HepG2 (cell line): ENCODE measurements at regions not wholly inside any gene's neighbourhood (a gene's known extent, or its start where the extent isn't known, plus 50 kb on each side); places are given as distances from the start of the nearest gene placed in this dataset.

Experiments used
- ATAC-seq: fragments of 200-7000 bp; cut with Tn5 transposase; 3 replicates; pipeline ENCODE4 v1.9.1; 2020; ENCODE audit warnings: mild to moderate bottlenecking, moderate library complexity
- BruUV-seq: library from RNA; stranded (reverse); fragments of 400-500 nt; replicated peaks from 2 replicates; lab custom pipeline; 2021; lab: Mats Ljungman, UMichigan
- CTCF ChIA-PET: fragments of 300-600 bp; formaldehyde crosslinking; extraction: SDS; loops from one replicate; lab custom pipeline; 2021; ENCODE audit warnings: low total read pairs, inconsistent platforms, low intra/inter-chr PET ratio; lab: Yijun Ruan, JAX
- POLR2A ChIA-PET: fragments of 350-600 bp; sonication (Branson Sonifier 250); formaldehyde crosslinking; loops from one replicate; lab custom pipeline; 2020; ENCODE audit warnings: antibody characterized with exemption, inconsistent platforms; lab: Yijun Ruan, JAX
- DNase-seq: peaks from one replicate; pipeline ENCODE4 v3.0.0-alpha.2; 2015; ENCODE audit warnings: low spot score
- FAIRE-seq: peaks from 3 replicates; lab custom pipeline; 2011; peaks lifted over from hg19 to GRCh38; lab: Jason Lieb, UNC
- H2AFZ ChIP-seq: one replicate; pipeline ENCODE4 v1.6.1; 2011; ENCODE audit warnings: low read length, inconsistent platforms
- H3K27ac ChIP-seq: fragments of 300-600 bp; 3 replicates; pipeline ENCODE4 v1.8.0; 2011; ENCODE audit warnings: mixed run types, mild to moderate bottlenecking, mixed read lengths, low read length, inconsistent platforms; ENCODE audit not compliant: insufficient read depth; ENCODE audit errors: extremely low read length
- H3K27me3 ChIP-seq, 2 experiments: fragments of 200-600 bp in 1 of 2; 2 replicates in 1 of 2; 3 replicates in 1 of 2; pipeline versions ENCODE4 v1.6.0 to v1.8.0; 2011; ENCODE audit warnings: low read length in 2 of 2, mild to moderate bottlenecking in 2 of 2, moderate library complexity in 2 of 2, inconsistent platforms in 1 of 2; ENCODE audit not compliant: insufficient read depth in 2 of 2, control insufficient read depth in 1 of 2
- H3K36me3 ChIP-seq, 2 experiments: fragments of 200-600 bp in 1 of 2; replicated peaks in 1 of 2; 2 replicates in 1 of 2; 3 replicates in 1 of 2; pipeline versions ENCODE4 v1.5.1 to v1.8.0; 2011; ENCODE audit warnings: low read length in 2 of 2, inconsistent platforms in 1 of 2; ENCODE audit not compliant: insufficient read depth in 2 of 2, control insufficient read depth in 1 of 2
- H3K4me1 ChIP-seq: 2 replicates; pipeline ENCODE4 v1.5.1; 2012; ENCODE audit warnings: low read length, inconsistent platforms; ENCODE audit not compliant: insufficient read depth
- H3K4me2 ChIP-seq: 2 replicates; pipeline ENCODE4 v1.6.0; 2011; ENCODE audit warnings: low read depth, low read length, inconsistent platforms
- H3K4me3 ChIP-seq, 3 experiments: fragments of 200-600 bp in 1 of 3; sonication (generic), shearing (Covaris generic) in 1 of 3; replicated peaks in 1 of 3; 2 replicates each; pipeline ENCODE4 v1.5.1; 2011 to 2016; ENCODE audit warnings: low read length in 3 of 3, inconsistent platforms in 2 of 3, low read depth in 2 of 3, mild to moderate bottlenecking in 2 of 3, control low read depth in 1 of 3, mixed read lengths in 1 of 3; ENCODE audit not compliant: insufficient read depth in 1 of 3
- H3K79me2 ChIP-seq: one replicate; pipeline ENCODE4 v1.6.1; 2011; ENCODE audit warnings: low read length, inconsistent platforms; ENCODE audit not compliant: insufficient read depth
- H3K9ac ChIP-seq: 2 replicates; pipeline ENCODE4 v1.6.0; 2011; ENCODE audit warnings: mild to moderate bottlenecking, low read depth, low read length, inconsistent platforms; ENCODE audit not compliant: insufficient read depth
- H3K9me3 ChIP-seq: 2 replicates; pipeline ENCODE4 v1.5.1; 2012; ENCODE audit warnings: mild to moderate bottlenecking, low read length
- H4K20me1 ChIP-seq: 2 replicates; pipeline ENCODE4 v1.6.0; 2011; ENCODE audit warnings: inconsistent platforms, mild to moderate bottlenecking, low read length, moderate library complexity; ENCODE audit not compliant: insufficient read depth
- CREBL2 ChIP-seq: sonication (generic); formaldehyde crosslinking; IDR thresholded peaks from 2 replicates; pipeline ENCODE4 v1.8.1; 2023; ENCODE audit warnings: missing genetic modification reagents, mild to moderate bottlenecking, borderline replicate concordance
- EHMT2 ChIP-seq: fragments of 200-600 bp; sonication (generic); IDR thresholded peaks from 2 replicates; pipeline ENCODE4 v1.7.0; 2017; ENCODE audit warnings: antibody characterized with exemption, low read depth, low read length, borderline replicate concordance
- HNRNPUL1 ChIP-seq: fragments of 200-400 bp; formaldehyde crosslinking; IDR thresholded peaks from 2 replicates; pipeline ENCODE4 v1.6.1; 2017; ENCODE audit warnings: low read depth, mild to moderate bottlenecking, low read length, moderate library complexity
- POGZ ChIP-seq: sonication (generic); formaldehyde crosslinking; IDR thresholded peaks from 2 replicates; pipeline ENCODE4 v1.4.0; 2020; ENCODE audit warnings: mild to moderate bottlenecking, missing genetic modification reagents
- SMYD3 ChIP-seq: sonication (generic); formaldehyde crosslinking; IDR thresholded peaks from 2 replicates; pipeline ENCODE4 v1.8.1; 2023; ENCODE audit warnings: mild to moderate bottlenecking, missing genetic modification reagents
- TARDBP ChIP-seq: sonication (generic); formaldehyde crosslinking; IDR thresholded peaks from 2 replicates; pipeline ENCODE4 v1.8.0; 2022; ENCODE audit warnings: mild to moderate bottlenecking, missing genetic modification reagents
- ZNF326 ChIP-seq: sonication (generic); formaldehyde crosslinking; IDR thresholded peaks from 2 replicates; pipeline ENCODE4 v1.4.0; 2020; ENCODE audit warnings: missing genetic modification reagents, borderline replicate concordance
- ZNF512 ChIP-seq: sonication (generic); formaldehyde crosslinking; IDR thresholded peaks from 2 replicates; pipeline ENCODE4 v1.4.0; 2020; ENCODE audit warnings: mild to moderate bottlenecking, missing genetic modification reagents
- ZNF615 ChIP-seq: sonication (generic); formaldehyde crosslinking; IDR thresholded peaks from 2 replicates; pipeline ENCODE4 v1.5.0; 2020; ENCODE audit warnings: mild to moderate bottlenecking, missing genetic modification reagents, borderline replicate concordance
- ZNF619 ChIP-seq: sonication (generic); formaldehyde crosslinking; IDR thresholded peaks from 2 replicates; pipeline ENCODE4 v1.4.0; 2020; ENCODE audit warnings: mild to moderate bottlenecking, missing genetic modification reagents
- ZSCAN21 ChIP-seq: sonication (generic); formaldehyde crosslinking; IDR thresholded peaks from 2 replicates; pipeline ENCODE4 v1.8.0; 2022; ENCODE audit warnings: mild to moderate bottlenecking, missing genetic modification reagents, moderate library complexity, borderline replicate concordance
- WGBS: methylation state at CpG from one replicate; pipeline ENCODE4 v1.1.6; 2017; ENCODE audit warnings: low lambda C conversion rate; 5-methylcytosine and 5-hydroxymethylcytosine counted together
- in situ Hi-C: cut with HindIII; loops from 2 replicates; pipeline ENCODE4 v1.10.0; 2017; ENCODE audit warnings: low pct_unique_long_range_greater_than_20kb; ENCODE audit not compliant: extremely low pct_ligation_motif_present
- intact Hi-C: fragments of 100-400 bp; cut with micrococcal nuclease; formaldehyde crosslinking; loops from one replicate; pipeline ENCODE4 v1.10.0; 2022; ENCODE audit not compliant: unreplicated experiment
- TF ChIP-seq, protein P1 (sequence below): sonication (generic); formaldehyde crosslinking; IDR thresholded peaks from 2 replicates; pipeline ENCODE4 v1.8.0; 2022; ENCODE audit warnings: mild to moderate bottlenecking, missing genetic modification reagents, moderate library complexity
- TF ChIP-seq, protein P2 (sequence below): sonication (generic); formaldehyde crosslinking; IDR thresholded peaks from 2 replicates; pipeline ENCODE4 v1.8.0; 2022; ENCODE audit warnings: missing genetic modification reagents, mild to moderate bottlenecking, inconsistent platforms, borderline replicate concordance

DNA sequence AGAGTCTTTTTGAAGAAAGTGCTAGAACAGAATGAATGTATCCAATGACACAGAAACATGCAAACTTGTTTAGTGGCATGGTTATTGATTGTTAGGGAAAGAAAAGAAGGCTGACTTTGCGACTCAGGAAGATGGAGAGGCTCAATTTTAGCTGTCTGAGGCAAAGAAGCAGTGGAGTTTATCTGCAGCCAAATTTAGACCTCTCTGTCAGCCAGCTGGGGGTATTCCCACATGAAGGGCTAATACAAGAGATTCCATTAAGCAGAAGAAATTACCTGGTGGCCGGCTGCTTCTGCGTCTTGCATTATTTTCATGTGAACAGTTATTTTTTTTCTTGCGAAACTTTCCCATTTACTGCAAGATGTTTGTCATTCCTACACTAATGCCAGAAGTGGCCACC, 240.2 kb upstream of the NBEA start:
- no peak overlapping the region for H3K27ac ChIP-seq
- no TSS peak for BruUV-seq
- no peaks in the 10 kb centered on the region for H4K20me1 ChIP-seq
- ATAC-seq (no peak), FAIRE-seq (no peak), DNase-seq (no peak)
- no peak overlapping the region for H3K4me2 ChIP-seq
- no peaks in the 10 kb centered on the region for H3K4me1 ChIP-seq
- ChIA-PET POLR2A (no interaction called here), CTCF (no interaction called here)
- H2AFZ ChIP-seq: no peak overlapping the region
- intact Hi-C loops: no loop called here
- TF ChIP-seq EHMT2: no peak
- TF ChIP-seq ZNF615: no peak
- TF ChIP-seq SMYD3: no peak
- TF ChIP-seq TARDBP (CRISPR knock-in tag): no peak
- TF ChIP-seq HNRNPUL1: no peak
- no peak for TF ChIP-seq ZNF619
- TF ChIP-seq CREBL2 (CRISPR knock-in tag): no peak
- TF ChIP-seq ZNF512 (CRISPR knock-in tag): no peak
- TF ChIP-seq POGZ (CRISPR knock-in tag): no peak
- TF ChIP-seq, protein P1, sequence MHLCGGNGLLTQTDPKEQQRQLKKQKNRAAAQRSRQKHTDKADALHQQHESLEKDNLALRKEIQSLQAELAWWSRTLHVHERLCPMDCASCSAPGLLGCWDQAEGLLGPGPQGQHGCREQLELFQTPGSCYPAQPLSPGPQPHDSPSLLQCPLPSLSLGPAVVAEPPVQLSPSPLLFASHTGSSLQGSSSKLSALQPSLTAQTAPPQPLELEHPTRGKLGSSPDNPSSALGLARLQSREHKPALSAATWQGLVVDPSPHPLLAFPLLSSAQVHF: no peak
- no peak for TF ChIP-seq ZNF326
- TF ChIP-seq, protein P2, sequence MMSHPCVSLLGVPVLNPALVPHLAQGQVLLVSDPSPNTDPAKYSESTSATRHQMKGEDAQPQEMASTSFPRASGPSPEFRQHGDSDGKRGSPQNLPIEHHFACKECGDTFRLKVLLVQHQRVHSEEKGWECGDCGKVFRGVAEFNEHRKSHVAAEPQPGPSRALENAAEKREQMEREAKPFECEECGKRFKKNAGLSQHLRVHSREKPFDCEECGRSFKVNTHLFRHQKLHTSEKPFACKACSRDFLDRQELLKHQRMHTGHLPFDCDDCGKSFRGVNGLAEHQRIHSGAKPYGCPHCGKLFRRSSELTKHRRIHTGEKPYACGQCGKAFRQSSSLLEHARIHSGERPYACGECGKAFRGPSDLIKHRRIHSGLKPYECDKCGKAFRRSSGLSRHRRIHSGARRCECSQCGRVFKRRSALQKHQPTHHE (CRISPR knock-in tag): no peak
- TF ChIP-seq ZSCAN21 (CRISPR knock-in tag): no peak
- H3K79me2 ChIP-seq: no peaks in the 10 kb centered on the region
- in situ Hi-C loops: no loop called here
- H3K36me3 ChIP-seq: no peaks in the 10 kb centered on the region
- H3K9ac ChIP-seq: no peak overlapping the region
- H3K27me3 ChIP-seq: 0 out of 5 replicates have a peak, but pooled peaks cover 0 to 4% of the 10 kb centered on the region in 2 experiments
- H3K4me3 ChIP-seq: no peak overlapping the region
- H3K9me3 ChIP-seq: no peaks in the 10 kb centered on the region
- 26% methylated on average over 4 of the region's 4 CpGs for WGBS
